HAP-1 (cell line): ENCODE measurements at regions not wholly inside any gene's neighbourhood (a gene's known extent, or its start where the extent isn't known, plus 50 kb on each side); places are given as distances from the start of the nearest gene placed in this dataset.

Experiments used
- DNase-seq, 2 experiments: peaks; one replicate each; pipeline ENCODE4 v3.0.0-alpha.2; 2016 to 2020; ENCODE audit warnings: low spot score in 2 of 2
- H3K27me3 ChIP-seq: fragments of 250-450 bp; sonication (Bioruptor Pico); 2 replicates; pipeline ENCODE4 v1.5.1; 2020; ENCODE audit warnings: low read depth, mild to moderate bottlenecking, moderate library complexity
- H3K36me3 ChIP-seq: fragments of 250-450 bp; sonication (Bioruptor Pico); replicated peaks from 2 replicates; pipeline ENCODE4 v1.5.1; 2020; ENCODE audit warnings: mild to moderate bottlenecking
- H3K4me1 ChIP-seq: fragments of 250-450 bp; sonication (Bioruptor Pico); 2 replicates; pipeline ENCODE4 v1.5.1; 2020; ENCODE audit warnings: mild to moderate bottlenecking
- H3K4me3 ChIP-seq: fragments of 250-450 bp; sonication (Bioruptor Pico); 2 replicates; pipeline ENCODE4 v1.5.1; 2020; ENCODE audit warnings: mild to moderate bottlenecking, moderate library complexity
- H3K9me3 ChIP-seq: fragments of 250-450 bp; sonication (Bioruptor Pico); 2 replicates; pipeline ENCODE4 v1.5.1; 2020; ENCODE audit warnings: mild to moderate bottlenecking, moderate library complexity
- in situ Hi-C: fragments of 300-500 bp; cut with MboI; formaldehyde crosslinking; loops from 3 replicates; pipeline ENCODE4 v1.14.3; 2020; ENCODE audit warnings: low sequenced_read_pairs, inconsistent platforms, mixed read lengths

- in situ Hi-C loops = no loop called here
- H3K4me3 ChIP-seq = no peak overlapping the region
- no peak for DNase-seq
- H3K9me3 ChIP-seq = no peaks in the 10 kb centered on the region
- no peaks in the 10 kb centered on the region for H3K27me3 ChIP-seq
- H3K4me1 ChIP-seq = no peaks in the 10 kb centered on the region
- no peaks in the 10 kb centered on the region for H3K36me3 ChIP-seq
Observed at GRCh38 chr5:111935835-111936234, 178.8 kb upstream of the NREP start.

GRCh38 chr5:111935009-111935408 lies 178.0 kb upstream of the NREP start:
- Histone ChIP-seq H3K27me3 (no peaks in the 10 kb centered on the region), H3K4me1 (no peaks in the 10 kb centered on the region), H3K9me3 (no peaks in the 10 kb centered on the region), H3K4me3 (no peak overlapping the region), H3K36me3 (no peaks in the 10 kb centered on the region)
- no peak for DNase-seq
- in situ Hi-C loops = no loop called here

- DNase-seq = no peak
- in situ Hi-C loops = no loop called here
- H3K27me3 ChIP-seq = no peaks in the 10 kb centered on the region
- H3K36me3 ChIP-seq = no peaks in the 10 kb centered on the region
- no peak overlapping the region for H3K4me3 ChIP-seq
- no peaks in the 10 kb centered on the region for H3K4me1 ChIP-seq
- H3K9me3 ChIP-seq = no peaks in the 10 kb centered on the region
Observed at GRCh38 chr5:111934511-111934910, 177.5 kb upstream of the NREP start.

GRCh38 chr5:111933086-111933485 lies 176.1 kb upstream of the NREP start:
- H3K9me3 ChIP-seq = no peaks in the 10 kb centered on the region
- DNase-seq = no peak
- H3K4me3 ChIP-seq = no peak overlapping the region
- H3K27me3 ChIP-seq = no peaks in the 10 kb centered on the region
- no peaks in the 10 kb centered on the region for H3K4me1 ChIP-seq
- no peaks in the 10 kb centered on the region for H3K36me3 ChIP-seq
- in situ Hi-C loops = no loop called here

GRCh38 chr5:111932628-111933027 lies 175.6 kb upstream of the NREP start:
- no peaks in the 10 kb centered on the region for H3K36me3 ChIP-seq
- no peak for DNase-seq
- no peak overlapping the region for H3K4me3 ChIP-seq
- H3K4me1 ChIP-seq = no peaks in the 10 kb centered on the region
- in situ Hi-C loops = no loop called here
- no peaks in the 10 kb centered on the region for H3K9me3 ChIP-seq
- no peaks in the 10 kb centered on the region for H3K27me3 ChIP-seq

- in situ Hi-C loops = no loop called here
- H3K4me1 ChIP-seq = no peaks in the 10 kb centered on the region
- no peak for DNase-seq
- H3K9me3 ChIP-seq = no peaks in the 10 kb centered on the region
- H3K36me3 ChIP-seq = no peaks in the 10 kb centered on the region
- H3K27me3 ChIP-seq = no peaks in the 10 kb centered on the region
- no peak overlapping the region for H3K4me3 ChIP-seq
Observed at GRCh38 chr5:111932199-111932598, 175.2 kb upstream of the NREP start.

GRCh38 chr5:111931655-111932054 lies 174.7 kb upstream of the NREP start:
- in situ Hi-C loops = no loop called here
- no peak overlapping the region for H3K4me3 ChIP-seq
- H3K36me3 ChIP-seq = no peaks in the 10 kb centered on the region
- no peak for DNase-seq
- H3K9me3 ChIP-seq = no peaks in the 10 kb centered on the region
- no peaks in the 10 kb centered on the region for H3K27me3 ChIP-seq
- no peaks in the 10 kb centered on the region for H3K4me1 ChIP-seq

- in situ Hi-C loops = no loop called here
- no peak for DNase-seq
- Histone ChIP-seq H3K4me1 (no peaks in the 10 kb centered on the region), H3K27me3 (no peaks in the 10 kb centered on the region), H3K36me3 (no peaks in the 10 kb centered on the region), H3K4me3 (no peak overlapping the region), H3K9me3 (no peaks in the 10 kb centered on the region)
Observed at GRCh38 chr5:111930905-111931461, 174.0 kb upstream of the NREP start.

GRCh38 chr5:111930449-111930848 lies 173.5 kb upstream of the NREP start:
- no peak overlapping the region for H3K4me3 ChIP-seq
- no peaks in the 10 kb centered on the region for H3K9me3 ChIP-seq
- H3K27me3 ChIP-seq = no peaks in the 10 kb centered on the region
- in situ Hi-C loops = no loop called here
- H3K36me3 ChIP-seq = no peaks in the 10 kb centered on the region
- no peak for DNase-seq
- no peaks in the 10 kb centered on the region for H3K4me1 ChIP-seq

- Histone ChIP-seq H3K27me3 (no peaks in the 10 kb centered on the region), H3K9me3 (no peaks in the 10 kb centered on the region), H3K4me3 (no peak overlapping the region), H3K36me3 (no peaks in the 10 kb centered on the region), H3K4me1 (no peaks in the 10 kb centered on the region)
- in situ Hi-C loops = no loop called here
- no peak for DNase-seq
Observed at GRCh38 chr5:111929867-111930266, 172.9 kb upstream of the NREP start.

- H3K9me3 ChIP-seq = no peaks in the 10 kb centered on the region
- H3K4me3 ChIP-seq = no peak overlapping the region
- H3K36me3 ChIP-seq = no peaks in the 10 kb centered on the region
- no peaks in the 10 kb centered on the region for H3K27me3 ChIP-seq
- H3K4me1 ChIP-seq = no peaks in the 10 kb centered on the region
- in situ Hi-C loops = no loop called here
- no peak for DNase-seq
Observed at GRCh38 chr5:111929261-111929660, 172.3 kb upstream of the NREP start.

- Histone ChIP-seq H3K36me3 (no peaks in the 10 kb centered on the region), H3K27me3 (no peaks in the 10 kb centered on the region), H3K4me3 (no peak overlapping the region), H3K4me1 (no peaks in the 10 kb centered on the region), H3K9me3 (no peaks in the 10 kb centered on the region)
- in situ Hi-C loops = no loop called here
- no peak for DNase-seq
Observed at GRCh38 chr5:111928511-111928910, 171.5 kb upstream of the NREP start.

GRCh38 chr5:111927191-111927590 lies 170.2 kb upstream of the NREP start:
- H3K27me3 ChIP-seq = no peaks in the 10 kb centered on the region
- H3K9me3 ChIP-seq = no peaks in the 10 kb centered on the region
- H3K36me3 ChIP-seq = no peaks in the 10 kb centered on the region
- in situ Hi-C loops = no loop called here
- H3K4me1 ChIP-seq = no peaks in the 10 kb centered on the region
- no peak overlapping the region for H3K4me3 ChIP-seq
- no peak for DNase-seq

GRCh38 chr5:111926026-111926425 lies 169.0 kb upstream of the NREP start:
- H3K36me3 ChIP-seq = no peaks in the 10 kb centered on the region
- DNase-seq = no peak
- H3K4me1 ChIP-seq = no peaks in the 10 kb centered on the region
- in situ Hi-C loops = no loop called here
- no peaks in the 10 kb centered on the region for H3K9me3 ChIP-seq
- no peaks in the 10 kb centered on the region for H3K27me3 ChIP-seq
- H3K4me3 ChIP-seq = no peak overlapping the region

GRCh38 chr5:111922344-111922743 lies 165.3 kb upstream of the NREP start:
- no peaks in the 10 kb centered on the region for H3K36me3 ChIP-seq
- no peak for DNase-seq
- in situ Hi-C loops = no loop called here
- no peaks in the 10 kb centered on the region for H3K9me3 ChIP-seq
- no peaks in the 10 kb centered on the region for H3K27me3 ChIP-seq
- H3K4me1 ChIP-seq = no peaks in the 10 kb centered on the region
- H3K4me3 ChIP-seq = no peak overlapping the region
